Rectal smooth muscle tissue (tissue), 1 donor: ENCODE measurements at regions not wholly inside any gene's neighbourhood (a gene's known extent, or its start where the extent isn't known, plus 50 kb on each side); places are given as distances from the start of the nearest gene placed in this dataset.
"Not testable (repeated sequence)": the region's sequence is repeated elsewhere in the genome, so short reads cannot be mapped to it uniquely, and the experiment has no call there.

ENCODE experiments used
- H3K27ac ChIP-seq: one replicate; pipeline ENCODE4 v1.7.0; 2013; ENCODE audit warnings: low read depth, low read length, inconsistent platforms
- H3K27me3 ChIP-seq: one replicate; pipeline ENCODE4 v1.7.0; 2013; ENCODE audit warnings: low read length; ENCODE audit not compliant: control insufficient read depth, insufficient read depth
- H3K36me3 ChIP-seq: one replicate; pipeline ENCODE4 v1.7.0; 2013; ENCODE audit warnings: low read length; ENCODE audit not compliant: control insufficient read depth, insufficient read depth
- H3K4me1 ChIP-seq: one replicate; pipeline ENCODE4 v1.7.0; 2013; ENCODE audit warnings: low read length; ENCODE audit not compliant: control insufficient read depth, insufficient read depth
- H3K4me3 ChIP-seq: one replicate; pipeline ENCODE4 v1.7.0; 2013; ENCODE audit warnings: low read length
- H3K9ac ChIP-seq: one replicate; pipeline ENCODE4 v1.7.0; 2013; ENCODE audit warnings: low read length

DNA sequence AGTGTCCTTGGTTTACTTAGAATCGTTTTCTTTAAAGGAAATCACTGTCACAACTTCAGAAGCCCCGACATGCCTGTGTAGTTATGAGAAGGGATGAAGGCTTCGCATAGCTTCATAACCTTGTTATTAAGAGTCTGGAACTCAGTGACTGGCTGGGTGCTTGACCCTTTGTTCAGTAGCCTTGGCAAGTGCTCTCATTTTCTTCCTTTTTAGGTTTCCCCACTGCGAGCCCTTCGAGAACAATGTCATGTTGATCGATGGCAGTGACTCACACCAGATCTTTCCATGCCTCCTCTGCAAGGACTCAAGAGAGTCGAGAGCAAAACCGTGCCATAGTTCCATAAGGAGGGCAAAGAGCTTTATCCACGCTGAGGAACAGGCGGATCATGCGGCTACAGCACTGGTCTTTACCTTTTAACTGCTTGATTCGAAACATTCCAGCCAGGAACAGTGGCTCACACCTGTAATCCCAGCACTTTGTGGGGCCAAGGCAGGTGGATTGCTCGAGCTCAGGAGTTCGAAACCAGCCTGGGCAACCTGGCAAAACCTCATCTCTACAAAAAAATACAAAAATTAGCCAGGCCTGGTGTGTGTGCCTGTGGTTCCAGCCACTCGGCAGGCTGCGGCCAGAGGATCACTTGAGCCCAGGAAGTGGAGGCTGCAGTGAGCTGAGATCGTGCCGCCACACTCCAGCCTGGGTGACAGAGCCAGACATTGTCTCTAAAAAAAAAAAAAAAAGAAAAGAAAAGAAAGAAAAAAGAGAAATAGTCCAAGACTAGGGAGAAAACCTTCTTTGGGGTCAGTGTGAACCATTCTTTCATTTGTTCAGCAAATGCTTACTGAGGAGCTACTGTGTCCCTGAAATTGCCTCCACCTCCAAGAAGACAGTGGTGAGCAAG is 95.4 kb upstream of the ERRFI1 start:
- peaks cover 48% of the 10 kb centered on the region for H3K4me1 ChIP-seq

DNA sequence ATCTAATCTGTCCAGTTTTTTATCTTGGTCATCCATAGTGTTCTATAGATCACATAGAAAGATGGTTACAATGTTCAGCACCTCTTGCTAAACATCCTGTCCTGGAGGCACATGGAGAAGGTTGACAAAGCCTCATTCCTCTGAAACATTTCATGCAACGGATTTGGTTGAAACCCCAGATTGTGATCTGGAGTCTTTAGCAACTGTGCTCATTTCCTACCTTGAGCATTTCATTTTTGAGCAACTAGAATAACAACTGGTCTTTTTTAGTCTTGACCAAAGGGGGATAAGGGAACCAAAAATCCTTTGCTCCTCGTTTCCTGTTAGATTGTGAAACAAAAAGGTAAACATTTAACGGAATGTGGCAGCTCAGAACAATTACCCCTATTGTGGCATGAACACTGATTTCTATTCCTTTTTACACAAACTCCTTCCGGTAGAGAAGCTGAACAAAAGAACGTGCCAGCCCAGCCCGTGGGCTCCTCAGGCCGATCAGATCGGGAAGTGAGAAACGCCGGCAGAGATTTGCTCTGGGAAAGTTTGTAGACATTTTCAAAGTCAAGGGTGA is 94.7 kb upstream of the ERRFI1 start:
- no peak overlapping the region for H3K4me3 ChIP-seq
- H3K4me1 ChIP-seq = peaks cover 49% of the 10 kb centered on the region
- H3K9ac ChIP-seq = no peak overlapping the region
- H3K27me3 ChIP-seq = no peaks in the 10 kb centered on the region
- no peaks in the 10 kb centered on the region for H3K36me3 ChIP-seq
- peak overlapping the region; percentile 85 for H3K27ac ChIP-seq

More for the DNA sequence above, 95.4 kb upstream of the ERRFI1 start:
- H3K27ac ChIP-seq = peak overlapping the region; percentile 85
- no peaks in the 10 kb centered on the region for H3K36me3 ChIP-seq
- peak overlapping the region; percentile 6 for H3K4me3 ChIP-seq
- no peak overlapping the region for H3K9ac ChIP-seq
- H3K27me3 ChIP-seq = no peaks in the 10 kb centered on the region

DNA sequence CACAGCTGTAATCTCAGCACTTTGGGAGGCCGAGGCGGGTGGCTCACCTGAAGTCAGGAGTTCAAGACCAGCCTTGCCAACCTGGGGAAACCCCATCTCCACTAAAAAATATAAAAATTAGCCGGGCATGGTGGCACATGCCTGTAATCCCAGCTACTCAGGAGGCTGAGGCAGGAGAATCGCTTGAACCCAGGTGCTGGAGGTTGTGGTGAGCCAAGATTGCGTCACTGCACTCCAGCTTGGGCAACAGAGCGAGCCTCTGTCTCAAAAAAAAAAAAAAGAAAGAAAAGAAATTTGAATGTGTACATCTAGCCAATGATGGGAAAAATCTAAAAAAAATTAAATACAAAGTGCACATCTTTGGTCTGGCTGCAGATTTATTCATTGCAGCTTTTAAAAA is 92.6 kb upstream of the ERRFI1 start:
- H3K4me3 ChIP-seq = not testable (repeated sequence)

DNA sequence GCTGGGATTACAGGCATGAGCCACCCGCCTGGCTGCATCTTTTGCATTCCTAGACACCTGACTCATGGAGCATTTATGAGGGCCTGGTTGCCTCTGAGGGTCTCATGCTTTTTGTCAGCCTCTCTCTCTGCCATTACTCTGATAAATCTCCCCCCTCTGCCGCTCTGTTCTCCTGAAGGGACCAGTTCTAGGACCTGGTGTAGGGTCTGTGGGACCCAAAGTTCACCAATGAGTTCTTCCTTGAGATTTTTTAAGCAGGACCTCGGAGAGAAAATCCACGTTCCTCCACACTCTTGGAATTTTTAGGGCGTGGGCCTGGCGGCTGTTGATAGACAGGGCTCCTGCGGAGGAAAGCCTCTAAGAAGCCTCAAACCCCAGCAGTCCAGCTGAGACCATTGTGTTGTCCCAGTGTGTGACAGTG is 91.9 kb upstream of the ERRFI1 start:
- H3K4me1 ChIP-seq = peaks cover 44% of the 10 kb centered on the region
- no peak overlapping the region for H3K9ac ChIP-seq
- no peaks in the 10 kb centered on the region for H3K36me3 ChIP-seq
- no peaks in the 10 kb centered on the region for H3K27me3 ChIP-seq
- H3K27ac ChIP-seq = peak overlapping the region; percentile 85
- no peak overlapping the region for H3K4me3 ChIP-seq

More for the DNA sequence above, 92.6 kb upstream of the ERRFI1 start:
- H3K9ac ChIP-seq, H3K27me3 ChIP-seq, H3K36me3 ChIP-seq: not testable (repeated sequence)
- Histone ChIP-seq H3K4me1 (peaks cover 49% of the 10 kb centered on the region), H3K27ac (peak overlapping the region; percentile 85)

DNA sequence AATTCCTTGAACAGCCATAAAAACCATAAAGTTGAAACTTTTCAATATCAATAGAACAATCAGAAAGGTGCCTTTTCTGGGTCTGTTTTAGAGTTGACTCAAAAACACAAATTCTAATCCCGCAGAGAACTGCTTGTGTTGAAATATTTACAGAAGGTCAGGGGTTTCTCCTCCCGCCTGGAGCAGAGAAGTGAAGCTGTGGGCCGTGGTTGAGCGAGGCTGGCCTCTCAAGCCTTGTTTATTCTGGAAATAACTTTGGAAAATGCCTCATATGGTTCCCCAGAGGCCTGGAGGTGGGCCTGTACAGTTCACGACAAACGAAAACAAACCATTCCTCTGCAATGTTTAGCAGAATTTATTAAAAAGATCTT is 90.8 kb upstream of the ERRFI1 start:
- H3K36me3 ChIP-seq = no peaks in the 10 kb centered on the region
- no peak overlapping the region for H3K9ac ChIP-seq
- H3K4me3 ChIP-seq = no peak overlapping the region
- no peaks in the 10 kb centered on the region for H3K27me3 ChIP-seq
- H3K27ac ChIP-seq = peak overlapping the region; percentile 82
- H3K4me1 ChIP-seq = peaks cover 32% of the 10 kb centered on the region

DNA sequence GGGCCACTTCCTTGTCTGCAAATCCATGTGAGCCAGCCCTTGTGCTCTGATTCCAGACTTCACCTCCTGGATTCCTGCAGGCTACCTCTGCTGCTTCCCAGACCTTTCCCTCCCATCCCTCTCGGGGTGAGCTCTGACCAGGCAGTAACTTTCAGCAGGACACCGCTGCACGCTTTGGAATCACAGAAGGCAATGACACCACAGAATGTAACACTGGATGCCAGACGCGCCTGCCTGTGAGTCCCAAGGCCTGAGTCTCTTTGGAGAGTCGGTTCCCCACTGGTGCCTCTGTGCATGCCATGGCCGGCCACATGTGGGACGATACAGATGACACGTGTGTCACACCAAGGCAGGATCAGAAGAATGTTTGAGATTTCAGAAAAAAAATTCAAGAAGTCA is 89.7 kb upstream of the ERRFI1 start:
- peaks cover 24% of the 10 kb centered on the region for H3K4me1 ChIP-seq
- no peak overlapping the region for H3K4me3 ChIP-seq
- no peaks in the 10 kb centered on the region for H3K27me3 ChIP-seq
- H3K9ac ChIP-seq = no peak overlapping the region
- H3K36me3 ChIP-seq = no peaks in the 10 kb centered on the region
- no peak overlapping the region for H3K27ac ChIP-seq

DNA sequence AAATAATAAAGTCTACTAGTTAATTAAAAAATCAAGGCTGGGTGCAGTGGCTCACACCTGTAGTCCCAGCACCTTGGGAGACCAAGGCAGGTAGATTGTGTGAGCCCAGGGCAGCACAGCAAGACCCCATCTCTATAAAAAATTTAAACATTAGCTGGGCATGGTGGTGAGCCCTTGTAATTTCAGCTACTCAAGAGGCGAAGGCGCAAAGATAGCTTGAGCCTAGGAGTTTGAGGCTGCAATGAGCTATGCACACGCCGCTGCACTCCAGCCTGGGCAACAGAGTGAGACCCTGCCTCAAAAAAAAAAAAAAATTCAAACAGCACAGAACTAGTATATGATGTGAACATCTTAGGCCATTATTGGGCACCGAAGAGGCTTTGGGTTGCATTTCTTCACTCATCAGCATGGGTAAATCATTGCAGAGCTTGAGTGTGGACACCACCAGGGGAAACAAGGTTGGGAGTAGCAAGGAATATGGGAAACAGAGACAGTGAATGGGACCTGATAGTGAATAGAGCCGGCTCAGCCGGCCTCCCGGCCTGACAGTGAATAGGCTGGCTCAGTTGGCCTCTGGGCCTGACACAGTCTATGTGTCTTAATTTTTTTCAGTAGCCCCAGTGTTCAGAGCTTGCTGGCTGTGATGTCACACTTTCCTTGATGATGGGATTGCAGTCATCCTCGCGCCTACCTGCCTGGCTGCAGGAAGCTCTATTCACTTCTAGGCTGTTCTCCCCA is 89.1 kb upstream of the ERRFI1 start:
- Histone ChIP-seq H3K27me3 (no peaks in the 10 kb centered on the region), H3K4me1 (peaks cover 19% of the 10 kb centered on the region), H3K36me3 (no peaks in the 10 kb centered on the region), H3K9ac (no peak overlapping the region), H3K4me3 (no peak overlapping the region), H3K27ac (no peak overlapping the region)

DNA sequence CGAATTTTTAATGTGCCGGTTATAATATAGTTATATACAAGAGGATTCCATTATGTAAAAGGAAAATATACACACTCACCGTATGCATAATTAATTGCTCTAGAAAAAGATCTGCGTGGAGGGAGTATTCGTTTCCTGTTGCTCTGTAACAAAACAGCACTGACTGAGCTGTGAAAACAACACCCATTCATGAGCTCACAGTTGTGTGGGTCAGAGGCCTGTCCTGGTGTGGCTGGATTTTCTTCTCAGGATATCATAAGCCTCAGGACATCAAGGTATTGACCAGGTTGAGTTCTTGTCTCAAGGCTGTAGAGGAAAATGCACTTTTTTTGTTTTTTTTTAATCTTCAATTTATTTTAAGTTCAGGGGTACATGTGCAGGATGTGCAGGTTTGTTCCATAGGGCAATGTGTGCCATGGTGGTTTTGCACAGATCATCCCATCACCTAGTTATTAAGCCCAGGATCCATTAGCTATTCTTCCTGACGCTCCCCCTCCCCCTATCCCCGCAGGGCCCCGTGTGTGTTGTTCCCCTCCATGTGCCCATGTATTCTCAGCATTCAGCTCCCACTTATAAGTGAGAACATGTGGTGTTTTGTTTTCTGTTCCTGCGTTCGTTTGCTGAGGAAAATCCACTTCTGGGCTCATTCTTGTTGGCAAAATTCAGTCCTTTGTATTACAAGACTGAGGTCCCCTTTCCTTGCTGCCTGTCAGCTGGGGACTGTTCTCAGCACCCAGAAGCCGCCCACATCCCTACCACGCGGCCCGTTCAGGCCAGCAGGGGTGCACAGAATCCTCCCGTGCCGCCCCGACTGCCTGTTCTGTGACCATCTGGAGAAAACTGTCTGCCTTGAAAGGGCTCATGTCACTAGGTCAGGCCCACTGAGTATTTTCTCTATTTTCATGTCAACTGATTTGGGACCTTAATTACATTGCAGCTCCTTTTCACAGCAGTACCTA is 87.4 kb upstream of the ERRFI1 start:
- Histone ChIP-seq H3K36me3 (no peaks in the 10 kb centered on the region), H3K27ac (no peak overlapping the region), H3K9ac (no peak overlapping the region), H3K4me3 (no peak overlapping the region), H3K27me3 (no peaks in the 10 kb centered on the region), H3K4me1 (peaks cover 15% of the 10 kb centered on the region)

DNA sequence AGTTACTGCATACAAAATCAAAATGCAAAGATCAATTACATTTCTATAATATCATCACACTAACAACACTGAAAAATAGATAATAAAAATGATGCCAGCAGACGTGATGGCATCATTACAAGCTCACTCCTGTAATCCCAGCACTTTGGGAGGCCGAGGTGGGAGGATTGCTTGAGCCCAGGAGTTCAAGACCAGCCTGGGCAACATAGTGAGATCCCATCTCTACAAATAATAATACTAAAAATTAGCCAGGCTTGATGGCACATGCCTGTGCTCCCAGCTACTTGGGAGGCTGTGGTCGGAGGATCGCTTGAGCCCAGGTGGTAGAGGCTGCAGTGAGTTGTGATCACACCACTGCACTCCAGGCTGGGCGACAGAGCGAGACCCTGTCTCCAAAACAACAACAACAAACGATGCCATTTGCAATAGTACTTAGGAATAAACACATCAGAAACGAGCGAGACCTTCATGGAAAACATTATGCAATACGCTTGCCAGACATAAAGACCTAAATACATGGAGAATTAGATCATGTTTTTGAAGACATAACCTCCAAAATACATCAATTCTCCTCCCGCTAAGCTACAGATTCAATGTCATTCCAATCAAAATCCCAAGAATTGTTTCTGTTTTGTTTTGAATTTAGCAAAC is 86.6 kb upstream of the ERRFI1 start:
- no peak overlapping the region for H3K4me3 ChIP-seq
- peaks cover 9% of the 10 kb centered on the region for H3K4me1 ChIP-seq
- no peak overlapping the region for H3K9ac ChIP-seq
- no peaks in the 10 kb centered on the region for H3K36me3 ChIP-seq
- no peaks in the 10 kb centered on the region for H3K27me3 ChIP-seq
- no peak overlapping the region for H3K27ac ChIP-seq

DNA sequence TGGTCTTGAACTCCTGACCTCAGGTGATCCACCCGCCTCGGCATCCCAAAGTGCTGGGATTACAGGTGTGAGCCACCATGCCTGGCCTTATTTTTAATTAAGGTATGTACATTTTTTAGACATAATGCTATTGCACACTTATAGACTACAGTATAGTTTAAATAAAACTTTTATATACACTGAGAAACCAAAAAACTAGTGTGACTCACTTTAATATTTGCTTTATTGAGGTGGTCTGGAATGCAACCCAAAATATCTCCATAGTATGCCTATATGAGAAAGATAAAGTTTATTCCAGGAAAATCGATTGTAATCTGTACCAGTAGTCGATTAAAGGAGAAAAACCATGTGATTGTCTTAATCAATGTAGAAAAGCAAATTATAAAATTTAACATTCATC is 85.5 kb upstream of the ERRFI1 start:
- H3K9ac ChIP-seq = no peak overlapping the region

DNA sequence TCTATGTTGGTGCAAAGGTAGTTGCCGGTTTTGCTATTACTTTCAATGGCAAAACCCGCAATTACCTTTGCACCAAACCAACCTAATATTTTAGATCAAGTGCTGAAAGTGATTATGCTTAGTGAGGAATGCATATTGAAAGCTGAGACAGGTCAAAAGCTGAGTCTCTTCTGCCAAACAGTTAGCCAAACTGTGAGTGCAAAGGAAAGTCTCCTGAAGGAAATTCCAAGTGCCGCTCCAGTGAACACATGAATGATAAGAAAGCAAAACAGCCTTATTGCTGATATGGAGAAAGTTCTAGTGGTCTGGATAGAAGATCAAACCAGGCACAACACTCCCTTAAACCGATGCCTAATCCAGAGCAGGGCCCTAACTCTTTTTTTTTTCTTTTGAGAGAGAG is 83.1 kb upstream of the ERRFI1 start:
- no peaks in the 10 kb centered on the region for H3K4me1 ChIP-seq
- no peaks in the 10 kb centered on the region for H3K36me3 ChIP-seq
- no peak overlapping the region for H3K9ac ChIP-seq
- H3K4me3 ChIP-seq = no peak overlapping the region
- H3K27ac ChIP-seq = no peak overlapping the region
- H3K27me3 ChIP-seq = no peaks in the 10 kb centered on the region

More for the DNA sequence above, 85.5 kb upstream of the ERRFI1 start:
- Histone ChIP-seq H3K27me3 (no peaks in the 10 kb centered on the region), H3K4me3 (no peak overlapping the region), H3K4me1 (peaks cover 1% of the 10 kb centered on the region), H3K27ac (no peak overlapping the region), H3K36me3 (no peaks in the 10 kb centered on the region)
